SK-N-MC (cell line): ENCODE measurements at regions not wholly inside any gene's neighbourhood (a gene's known extent, or its start where the extent isn't known, plus 50 kb on each side); places are given as distances from the start of the nearest gene placed in this dataset.
A peak's percentile ranks its signal among the peaks of the same experiment; 100 is the strongest.

Source experiments
- DNase-seq: peaks from one replicate; pipeline ENCODE4 v3.0.0-alpha.2; 2011; ENCODE audit warnings: low read depth, low spot score
- H3K27ac ChIP-seq: fragments of 200-600 bp; sonication (generic); 2 replicates; pipeline ENCODE4 v1.5.1; 2016; ENCODE audit warnings: mixed run types
- H3K36me3 ChIP-seq: fragments of 200-600 bp; sonication (generic); 2 replicates; pipeline ENCODE4 v1.6.1; 2017; ENCODE audit warnings: antibody characterized with exemption, low read length, mixed read lengths; ENCODE audit not compliant: insufficient read depth
- H3K4me3 ChIP-seq: fragments of 200-600 bp; sonication (generic); 2 replicates; pipeline ENCODE4 v1.5.1; 2016
- H3K9ac ChIP-seq: fragments of 200-600 bp; sonication (generic); 2 replicates; pipeline ENCODE4 v1.8.0; 2017; ENCODE audit warnings: mixed run types, mixed read lengths; ENCODE audit not compliant: insufficient read length
- H3K9me3 ChIP-seq: fragments of 200-600 bp; sonication (generic); 2 replicates; pipeline ENCODE4 v1.6.1; 2017; ENCODE audit warnings: low read depth, mild to moderate bottlenecking, antibody characterized with exemption, low read length, moderate library complexity, mixed read lengths
- EZH2 ChIP-seq: fragments of 200-600 bp; sonication (generic); IDR thresholded peaks from one replicate; pipeline ENCODE4 v1.6.1; 2017; ENCODE audit warnings: antibody characterized with exemption
- FOXP2 ChIP-seq: optimal IDR thresholded peaks from 2 replicates; pipeline ENCODE3; 2011; ENCODE audit warnings: mild to moderate bottlenecking, moderate library complexity; ENCODE audit not compliant: insufficient read depth; ENCODE audit errors: extremely low read length, control extremely low read depth
- POLR2AphosphoS5 ChIP-seq: IDR thresholded peaks from 2 replicates; pipeline ENCODE4 v1.6.1; 2012; ENCODE audit warnings: mild to moderate bottlenecking, low read depth, low read length, borderline replicate concordance

GRCh38 chr18:78126536-78126935 is 853.1 kb upstream of the SALL3 start:
- TF ChIP-seq POLR2AphosphoS5 = no peak
- TF ChIP-seq FOXP2 = no peak
- no peak for TF ChIP-seq EZH2
- no peak for DNase-seq
- Histone ChIP-seq H3K27ac (no peak overlapping the region), H3K36me3 (no peaks in the 10 kb centered on the region), H3K4me3 (no peak overlapping the region), H3K9ac (no peak overlapping the region), H3K9me3 (no peaks in the 10 kb centered on the region)

GRCh38 chr18:78127041-78127440 is 852.6 kb upstream of the SALL3 start:
- Histone ChIP-seq H3K4me3 (no peak overlapping the region), H3K27ac (no peak overlapping the region), H3K9ac (no peak overlapping the region), H3K36me3 (no peaks in the 10 kb centered on the region), H3K9me3 (no peaks in the 10 kb centered on the region)
- DNase-seq = no peak
- TF ChIP-seq EZH2 (no peak), POLR2AphosphoS5 (no peak), FOXP2 (no peak)

- DNase-seq = no peak
- Histone ChIP-seq H3K36me3 (no peaks in the 10 kb centered on the region), H3K4me3 (no peak overlapping the region), H3K9ac (no peak overlapping the region), H3K27ac (no peak overlapping the region), H3K9me3 (no peaks in the 10 kb centered on the region)
- TF ChIP-seq FOXP2 = no peak
Measured at GRCh38 chr18:78128004-78128403, 851.6 kb upstream of the SALL3 start.

- Histone ChIP-seq H3K4me3 (no peak overlapping the region), H3K9ac (no peak overlapping the region), H3K27ac (no peak overlapping the region), H3K36me3 (no peaks in the 10 kb centered on the region), H3K9me3 (no peaks in the 10 kb centered on the region)
- no peak for TF ChIP-seq POLR2AphosphoS5
- TF ChIP-seq EZH2 = no peak
- no peak for TF ChIP-seq FOXP2
- no peak for DNase-seq
Measured at GRCh38 chr18:78129260-78129659, 850.4 kb upstream of the SALL3 start.

- TF ChIP-seq POLR2AphosphoS5 (no peak), FOXP2 (no peak), EZH2 (no peak)
- no peak for DNase-seq
- H3K36me3 ChIP-seq = no peaks in the 10 kb centered on the region
- no peak overlapping the region for H3K27ac ChIP-seq
- no peak overlapping the region for H3K9ac ChIP-seq
- H3K9me3 ChIP-seq = no peaks in the 10 kb centered on the region
- H3K4me3 ChIP-seq = no peak overlapping the region
Measured at GRCh38 chr18:78130232-78131195, 849.1 kb upstream of the SALL3 start.

GRCh38 chr18:78133729-78134128 is 845.9 kb upstream of the SALL3 start:
- Histone ChIP-seq H3K9me3 (no peaks in the 10 kb centered on the region), H3K9ac (no peak overlapping the region), H3K4me3 (no peak overlapping the region), H3K36me3 (no peaks in the 10 kb centered on the region), H3K27ac (no peak overlapping the region)
- TF ChIP-seq FOXP2 = no peak
- TF ChIP-seq EZH2 = no peak
- no peak for TF ChIP-seq POLR2AphosphoS5
- DNase-seq = no peak

- DNase-seq = no peak
- TF ChIP-seq EZH2 = no peak
- no peak for TF ChIP-seq POLR2AphosphoS5
- TF ChIP-seq FOXP2 = no peak
- Histone ChIP-seq H3K36me3 (no peaks in the 10 kb centered on the region), H3K9me3 (no peaks in the 10 kb centered on the region), H3K4me3 (no peak overlapping the region), H3K9ac (no peak overlapping the region), H3K27ac (no peak overlapping the region)
Measured at GRCh38 chr18:78136986-78137385, 842.6 kb upstream of the SALL3 start.

GRCh38 chr18:78138983-78139496 is 840.6 kb upstream of the SALL3 start:
- H3K9me3 ChIP-seq = no peaks in the 10 kb centered on the region
- no peak for DNase-seq
- TF ChIP-seq EZH2 = peak; percentile 18
- no peak for TF ChIP-seq FOXP2
- no peak overlapping the region for H3K27ac ChIP-seq
- no peak overlapping the region for H3K9ac ChIP-seq
- H3K36me3 ChIP-seq = no peaks in the 10 kb centered on the region
- H3K4me3 ChIP-seq = no peak overlapping the region
